Neural crest cell (in vitro differentiated cells): ENCODE measurements at regions not wholly inside any gene's neighbourhood (a gene's known extent, or its start where the extent isn't known, plus 50 kb on each side); places are given as distances from the start of the nearest gene placed in this dataset.
"Not testable (repeated sequence)": the region's sequence is repeated elsewhere in the genome, so short reads cannot be mapped to it uniquely, and the experiment has no call there.

ENCODE experiments used
- DNase-seq: peaks from one replicate; pipeline ENCODE4 v3.0.0; 2021; ENCODE audit warnings: low read depth, mixed read lengths, low spot score
- H3K27ac Mint-ChIP-seq: one replicate; pipeline ENCODE4 v1.8.0; 2021; ENCODE audit warnings: mild to moderate bottlenecking, mixed read lengths; ENCODE audit not compliant: unreplicated experiment
- H3K27me3 Mint-ChIP-seq: 2 replicates; pipeline ENCODE4 v1.8.0; 2021; ENCODE audit warnings: low read depth, mild to moderate bottlenecking, mixed read lengths
- H3K36me3 Mint-ChIP-seq: 2 replicates; pipeline ENCODE4 v1.8.0; 2021; ENCODE audit warnings: low read depth, mild to moderate bottlenecking, mixed read lengths
- H3K4me1 Mint-ChIP-seq: 2 replicates; pipeline ENCODE4 v1.8.0; 2021; ENCODE audit warnings: mixed read lengths
- H3K4me3 Mint-ChIP-seq: one replicate; pipeline ENCODE4 v1.8.0; 2021; ENCODE audit warnings: mild to moderate bottlenecking, mixed read lengths
- H3K9me3 Mint-ChIP-seq: 2 replicates; pipeline ENCODE4 v1.8.0; 2021; ENCODE audit warnings: mixed read lengths
- CTCF ChIP-seq: fragments of 200-600 bp; sonication (generic); conservative IDR thresholded peaks from 2 replicates; pipeline ENCODE4 v1.5.0; 2021; ENCODE audit warnings: antibody characterized with exemption, mild to moderate bottlenecking

- Mint-ChIP-seq H3K27ac (no peak overlapping the region), H3K9me3 (no peaks in the 10 kb centered on the region), H3K36me3 (no peaks in the 10 kb centered on the region), H3K4me3 (no peak overlapping the region), H3K27me3 (peaks cover 15% of the 10 kb centered on the region), H3K4me1 (no peaks in the 10 kb centered on the region)
- no peak for DNase-seq
- no peak for TF ChIP-seq CTCF
Observed at GRCh38 chr1:30101487-30102227, 621.7 kb downstream of the MATN1 start.

GRCh38 chr1:30101016-30101415 is 622.4 kb downstream of the MATN1 start:
- Mint-ChIP-seq H3K9me3 (no peaks in the 10 kb centered on the region), H3K36me3 (no peaks in the 10 kb centered on the region), H3K27ac (no peak overlapping the region), H3K4me3 (no peak overlapping the region), H3K4me1 (no peaks in the 10 kb centered on the region), H3K27me3 (peaks cover 9% of the 10 kb centered on the region)
- no peak for DNase-seq
- TF ChIP-seq CTCF: no peak

GRCh38 chr1:30100524-30100862 is 622.9 kb downstream of the MATN1 start:
- H3K4me1 Mint-ChIP-seq: no peaks in the 10 kb centered on the region
- H3K9me3 Mint-ChIP-seq: no peaks in the 10 kb centered on the region
- no peaks in the 10 kb centered on the region for H3K36me3 Mint-ChIP-seq
- TF ChIP-seq CTCF: no peak
- no peak overlapping the region for H3K27ac Mint-ChIP-seq
- no peak overlapping the region for H3K4me3 Mint-ChIP-seq
- DNase-seq: no peak
- peaks cover 5% of the 10 kb centered on the region for H3K27me3 Mint-ChIP-seq

GRCh38 chr1:30099587-30100523 is 623.5 kb downstream of the MATN1 start:
- Mint-ChIP-seq H3K27me3 (peaks cover 2% of the 10 kb centered on the region), H3K4me3 (no peak overlapping the region), H3K9me3 (no peaks in the 10 kb centered on the region), H3K4me1 (no peaks in the 10 kb centered on the region), H3K36me3 (no peaks in the 10 kb centered on the region), H3K27ac (no peak overlapping the region)
- DNase-seq: no peak
- no peak for TF ChIP-seq CTCF

- DNase-seq, H3K4me3 Mint-ChIP-seq, H3K9me3 Mint-ChIP-seq, H3K27ac Mint-ChIP-seq, H3K4me1 Mint-ChIP-seq, H3K36me3 Mint-ChIP-seq, H3K27me3 Mint-ChIP-seq: not testable (repeated sequence)
Observed at GRCh38 chr1:30097851-30098250, 625.5 kb downstream of the MATN1 start.

GRCh38 chr1:30095451-30096025 is 627.8 kb downstream of the MATN1 start:
- Mint-ChIP-seq H3K4me3 (no peak overlapping the region), H3K36me3 (no peaks in the 10 kb centered on the region), H3K27ac (no peak overlapping the region), H3K9me3 (peaks cover 11% of the 10 kb centered on the region), H3K4me1 (no peaks in the 10 kb centered on the region), H3K27me3 (no peaks in the 10 kb centered on the region)
- no peak for TF ChIP-seq CTCF
- DNase-seq: no peak
